ENCODE measurements at regions not wholly inside any gene's neighbourhood (a gene's known extent, or its start where the extent isn't known, plus 50 kb on each side); places are given as distances from the start of the nearest gene placed in this dataset.
"Not testable (repeated sequence)": the region's sequence is repeated elsewhere in the genome, so short reads cannot be mapped to it uniquely, and the experiment has no call there.

DNA sequence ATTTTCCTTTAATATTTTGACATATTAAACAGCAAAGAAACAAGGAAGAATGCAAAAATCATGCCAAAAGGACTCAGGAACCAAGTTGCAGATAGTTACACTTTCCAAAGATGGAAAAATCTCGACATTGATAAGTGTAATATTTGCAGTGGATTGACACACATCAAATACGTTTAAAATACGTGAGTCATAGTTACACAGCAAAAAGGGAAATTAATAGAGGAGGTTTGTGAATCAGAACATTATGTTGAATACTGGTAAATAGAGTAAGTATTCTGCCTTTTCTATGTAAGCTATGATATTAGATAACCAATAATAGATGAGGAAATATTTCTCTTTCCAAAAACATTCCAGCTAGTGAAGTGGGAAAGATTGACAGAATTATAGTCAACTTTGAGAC lies 1761.3 kb upstream of the IGFBP7 start:
- DNase-seq (ENCODE audit: low read depth, low spot score), result no peak

DNA sequence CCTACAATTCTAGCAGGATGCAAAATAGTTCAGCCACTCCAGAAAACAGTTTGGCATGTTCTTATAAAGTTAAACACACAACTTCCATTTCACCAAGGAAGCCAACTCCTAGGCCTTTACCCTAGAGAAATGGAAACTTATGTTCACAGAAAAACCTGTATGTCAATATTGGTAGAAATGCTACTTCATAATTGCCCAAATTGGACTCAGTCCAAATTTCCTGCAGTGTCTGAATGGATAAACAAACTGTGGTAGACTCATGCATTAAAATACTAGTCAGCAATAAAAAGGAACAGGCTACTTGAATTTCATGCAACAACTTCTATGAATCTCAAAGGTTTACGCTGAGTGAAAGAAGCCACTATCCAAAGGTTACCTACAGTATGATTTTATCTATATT lies 1738.8 kb upstream of the IGFBP7 start:
- no peak for DNase-seq (ENCODE audit: low read depth, low spot score)

DNA sequence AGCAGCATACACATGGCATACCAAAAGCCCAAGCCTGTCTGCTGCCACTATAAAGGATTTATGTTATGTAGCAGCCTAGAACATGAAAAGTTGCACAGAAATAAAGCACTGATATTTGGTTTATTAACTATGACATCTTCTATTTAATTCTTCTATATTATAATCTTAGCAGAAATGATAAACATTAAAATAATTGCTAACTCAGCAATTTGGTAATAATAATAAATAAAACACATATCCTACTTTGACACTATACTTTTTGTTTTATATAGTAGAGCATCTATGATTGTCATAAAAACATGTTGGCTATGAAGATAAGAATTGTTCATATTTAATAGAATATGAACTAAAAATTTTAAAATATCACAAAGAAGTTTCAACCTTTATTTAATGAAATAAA lies 1733.3 kb upstream of the IGFBP7 start:
- DNase-seq (ENCODE audit: low read depth, low spot score), result no peak

DNA sequence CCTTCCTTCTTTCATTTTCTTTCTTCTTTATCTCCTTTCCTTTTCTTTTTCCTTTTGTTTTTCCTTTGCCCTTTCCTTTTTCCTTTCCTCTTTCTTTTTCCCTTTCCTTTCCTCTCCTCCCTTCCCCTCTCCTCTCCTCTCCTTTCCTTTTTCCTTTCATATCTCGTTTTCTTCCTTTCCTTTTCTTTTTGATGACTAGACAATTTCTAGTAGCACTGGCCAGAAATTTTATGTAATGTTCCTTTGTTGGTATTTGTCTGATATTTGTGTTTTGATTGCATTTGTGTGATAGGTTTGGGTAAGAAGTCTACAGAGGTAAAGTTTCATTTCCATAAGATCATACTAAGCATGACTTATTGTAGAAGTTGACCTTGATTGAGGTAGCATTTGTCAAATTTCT lies 1722.9 kb upstream of the IGFBP7 start:
- no peak for DNase-seq (ENCODE audit: low read depth, low spot score)

DNA sequence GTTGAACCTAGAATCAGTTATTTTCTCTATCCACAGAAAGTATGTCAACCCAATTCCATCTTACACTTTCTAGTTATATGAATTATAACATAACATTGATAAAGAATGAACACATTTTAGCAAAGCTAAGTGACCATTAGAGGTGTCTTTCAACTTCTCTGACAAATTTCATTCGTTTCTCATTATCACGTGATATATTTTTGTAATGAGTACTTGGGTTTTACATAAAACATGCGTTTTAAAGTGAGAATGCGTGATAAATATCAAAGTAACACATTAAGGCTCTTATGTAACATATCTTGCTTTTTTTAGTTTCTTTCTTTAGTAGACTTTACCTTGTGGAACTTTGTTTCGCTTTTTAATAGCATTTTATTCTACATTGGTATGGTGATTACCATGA lies 1715.1 kb upstream of the IGFBP7 start:
- no peak for DNase-seq (ENCODE audit: low read depth, low spot score)

DNA sequence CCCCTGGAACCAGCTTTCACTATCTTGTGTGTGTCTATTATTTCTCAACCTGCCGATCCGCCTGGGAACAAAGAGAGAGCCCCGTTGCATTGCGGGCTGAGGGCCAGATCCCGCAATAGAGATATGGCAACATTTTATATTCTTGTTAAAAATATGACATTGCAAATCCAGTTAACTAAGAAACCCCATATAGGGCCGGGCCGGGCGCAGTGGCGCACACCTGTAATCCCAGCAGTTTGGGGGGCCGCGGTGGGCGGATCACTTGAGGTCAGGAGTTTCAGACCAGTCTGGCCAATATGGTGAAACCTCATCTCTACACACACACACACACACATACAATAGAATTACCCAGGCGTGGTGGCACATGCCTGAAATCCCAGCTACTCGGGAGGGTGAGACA lies 1708.4 kb upstream of the IGFBP7 start:
- DNase-seq (ENCODE audit: low read depth, low spot score), result not testable (repeated sequence)

DNA sequence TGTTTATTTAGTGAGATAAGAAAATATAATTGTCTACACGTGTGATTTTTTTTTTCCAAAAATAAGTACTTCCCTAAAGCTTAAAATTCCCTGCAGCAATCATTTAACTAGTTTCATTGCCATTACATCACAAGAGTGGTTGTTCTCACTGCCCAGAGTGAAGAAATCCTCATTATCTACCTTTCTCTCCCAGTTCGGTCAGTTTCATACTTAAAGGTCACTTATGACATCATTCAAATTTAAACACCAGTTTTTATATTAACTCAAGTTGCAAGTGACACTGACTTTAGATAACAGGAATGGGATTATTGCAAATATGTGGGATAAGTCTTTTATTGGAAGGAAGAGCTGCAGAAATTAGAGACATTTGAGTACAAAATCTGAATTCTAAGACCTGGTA lies 1699.8 kb upstream of the IGFBP7 start:
- no peak for DNase-seq (ENCODE audit: low read depth, low spot score)

DNA sequence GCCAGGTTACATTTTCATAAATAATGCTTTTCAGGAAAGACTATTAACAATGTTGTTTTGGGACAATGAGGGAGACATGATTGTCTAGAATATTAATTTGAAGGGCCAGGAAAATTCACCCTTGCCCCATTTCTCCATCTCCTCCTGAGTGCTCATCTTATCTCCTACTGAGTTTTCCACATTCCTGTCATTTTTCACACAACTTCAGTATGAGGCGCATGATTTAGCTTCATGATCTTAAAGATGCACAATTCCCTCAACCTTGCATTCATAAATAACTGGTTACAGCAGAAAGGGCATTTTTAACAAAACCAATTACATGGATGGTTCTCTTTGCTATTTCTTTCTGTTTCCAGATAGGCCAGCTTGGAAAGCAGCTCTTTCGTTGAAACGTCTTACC lies 1699.2 kb upstream of the IGFBP7 start:
- DNase-seq (ENCODE audit: low read depth, low spot score), result no peak

DNA sequence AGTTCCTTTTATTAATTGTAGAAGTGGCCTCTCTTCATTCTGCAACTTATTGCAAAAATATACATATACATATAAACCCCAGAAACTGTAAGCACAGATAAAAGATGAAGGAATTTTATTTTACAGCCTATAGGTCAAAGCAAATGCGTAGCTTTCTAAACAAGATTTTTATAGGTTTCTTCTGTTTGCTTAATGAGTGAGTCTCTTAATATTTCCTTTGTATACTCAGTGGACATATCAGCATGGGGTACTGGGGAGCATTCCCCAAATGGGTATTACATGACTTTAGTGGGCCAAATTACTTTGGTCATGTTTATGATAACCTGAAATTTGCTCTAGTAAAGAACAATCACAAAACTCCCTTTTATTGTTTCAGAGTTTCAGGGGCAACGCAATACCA lies 1698.6 kb upstream of the IGFBP7 start:
- DNase-seq (ENCODE audit: low read depth, low spot score), result no peak

DNA sequence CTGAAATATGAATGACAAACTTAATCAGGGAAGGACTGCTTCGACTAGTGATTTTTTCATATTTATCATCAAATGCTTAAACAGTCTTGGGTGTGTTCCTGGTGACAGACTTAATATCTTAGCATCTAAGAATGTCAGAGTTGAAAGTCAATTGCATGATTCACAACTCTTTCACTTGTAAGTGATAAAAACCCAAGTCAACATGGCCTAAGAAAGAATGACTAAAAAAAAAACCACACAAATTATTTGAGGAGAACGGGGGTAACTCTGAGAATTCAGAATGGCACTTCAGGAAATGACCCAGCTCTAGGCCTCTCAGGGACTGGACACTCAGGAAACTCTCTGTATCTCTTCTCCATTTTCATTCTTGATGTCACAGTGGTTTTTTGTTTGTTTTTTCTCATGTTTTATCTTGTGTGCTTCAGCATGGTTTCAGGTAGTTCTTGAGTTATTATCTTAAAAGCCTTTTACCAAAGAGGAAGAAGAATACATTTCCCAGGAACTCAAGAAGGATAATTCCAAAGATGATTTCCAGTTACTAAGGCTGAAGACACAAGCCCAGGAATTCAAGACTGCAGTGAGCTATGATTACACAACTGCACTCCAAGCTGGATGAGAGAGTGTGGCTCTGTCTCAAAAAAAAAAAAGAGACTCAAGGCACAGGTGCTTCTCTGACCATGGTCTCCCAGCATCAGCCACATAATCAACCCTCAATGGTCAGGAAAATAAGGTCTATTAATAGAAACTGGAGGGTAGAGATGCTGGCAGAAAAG lies 1697.8 kb upstream of the IGFBP7 start:
- no peak for DNase-seq (ENCODE audit: low read depth, low spot score)

DNA sequence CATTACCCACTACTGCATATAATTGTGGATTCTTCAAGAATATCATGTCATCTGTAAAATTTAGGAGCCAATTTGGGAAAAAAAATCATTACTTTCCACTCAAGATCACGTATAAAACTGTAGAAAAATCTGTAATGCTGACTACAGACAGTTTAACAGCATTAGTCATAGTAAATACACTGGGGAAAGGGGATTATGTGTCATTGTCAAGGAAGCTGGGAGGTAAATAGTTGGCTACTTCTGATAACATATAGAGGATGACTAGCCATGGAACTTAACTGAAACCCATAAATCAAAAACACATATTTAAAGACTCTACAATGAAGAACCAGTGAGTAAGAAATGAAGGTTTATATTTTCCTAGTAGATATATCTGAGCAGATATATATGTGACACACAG lies 1666.4 kb upstream of the IGFBP7 start:
- no peak for DNase-seq (ENCODE audit: low read depth, low spot score)

DNA sequence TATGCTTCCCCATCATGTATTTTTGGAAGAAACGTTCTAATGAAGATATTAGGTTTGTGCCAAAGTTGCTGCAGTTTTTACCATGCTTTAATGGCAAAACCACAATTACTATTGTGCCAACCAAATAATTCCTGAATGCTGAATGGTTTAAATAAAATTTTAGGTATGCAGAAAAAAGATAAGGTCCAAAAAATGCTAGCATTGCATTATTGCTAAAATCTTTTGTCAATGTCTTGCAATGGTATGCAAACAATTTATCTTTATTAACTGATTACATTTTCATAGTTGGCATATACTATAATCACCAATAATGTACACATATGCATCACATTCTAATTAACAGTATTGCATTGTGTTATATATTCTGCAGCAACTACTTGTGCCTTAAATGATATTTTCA lies 1657.4 kb upstream of the IGFBP7 start:
- DNase-seq (ENCODE audit: low read depth, low spot score), result no peak

DNA sequence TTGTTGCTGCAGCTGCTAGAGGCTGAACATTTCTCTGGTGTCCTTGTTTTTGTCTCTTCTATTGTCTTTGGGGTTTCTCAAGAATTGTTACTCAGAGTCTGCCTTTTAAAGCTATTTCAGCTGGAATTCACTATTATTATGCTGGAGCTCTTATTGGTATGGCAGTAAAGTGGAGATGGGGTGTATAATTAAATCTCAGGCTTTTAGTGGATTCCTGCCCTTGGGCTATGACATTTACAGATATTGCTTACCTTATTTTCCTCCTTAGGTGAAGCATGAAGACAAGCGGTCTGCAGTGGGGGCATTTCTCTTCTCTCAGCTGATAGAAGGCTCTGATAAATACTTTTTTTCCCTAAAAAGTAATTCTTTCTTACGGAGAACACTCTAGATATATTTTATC lies 1656.6 kb upstream of the IGFBP7 start:
- DNase-seq (ENCODE audit: low read depth, low spot score), result no peak

DNA sequence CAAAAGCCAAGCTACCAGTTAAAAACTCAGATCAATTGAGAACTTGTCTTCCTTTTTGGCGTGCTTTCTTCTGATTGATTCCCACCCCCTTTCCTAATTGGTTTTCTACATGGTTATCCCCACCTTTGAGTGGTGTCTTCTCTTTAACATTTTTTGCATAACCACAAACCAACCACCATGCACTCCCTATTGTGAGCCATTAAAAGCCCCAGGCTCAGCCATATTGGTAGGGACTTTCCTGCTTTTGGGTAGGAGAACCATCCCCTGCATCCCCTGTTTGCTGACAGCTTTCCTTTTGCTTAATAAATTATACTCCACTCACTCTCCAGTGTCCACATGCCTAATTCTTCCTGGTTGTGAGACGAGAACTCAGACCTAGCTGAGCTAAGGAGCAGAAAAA lies 1651.4 kb upstream of the IGFBP7 start:
- DNase-seq (ENCODE audit: low read depth, low spot score), result no peak

DNA sequence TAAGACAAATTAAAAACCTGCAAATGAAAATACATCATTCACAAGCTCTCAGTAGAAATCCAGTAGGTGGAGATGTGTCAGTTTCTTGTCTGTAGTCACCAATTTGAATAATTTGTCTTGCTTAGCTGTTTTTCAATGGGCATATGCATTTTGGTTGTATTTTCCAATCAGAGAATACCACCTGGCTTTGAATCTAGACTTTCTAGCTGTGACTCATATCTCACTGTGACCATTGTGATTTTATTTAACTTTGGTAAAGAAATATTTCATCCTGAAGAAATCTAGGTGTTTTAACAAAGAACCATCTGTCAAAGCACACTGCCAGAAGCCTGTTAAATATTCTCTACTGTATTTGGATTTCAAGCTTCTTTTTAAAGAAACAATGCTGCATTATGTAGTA lies 1650.6 kb upstream of the IGFBP7 start:
- DNase-seq (ENCODE audit: low read depth, low spot score), result no peak

DNA sequence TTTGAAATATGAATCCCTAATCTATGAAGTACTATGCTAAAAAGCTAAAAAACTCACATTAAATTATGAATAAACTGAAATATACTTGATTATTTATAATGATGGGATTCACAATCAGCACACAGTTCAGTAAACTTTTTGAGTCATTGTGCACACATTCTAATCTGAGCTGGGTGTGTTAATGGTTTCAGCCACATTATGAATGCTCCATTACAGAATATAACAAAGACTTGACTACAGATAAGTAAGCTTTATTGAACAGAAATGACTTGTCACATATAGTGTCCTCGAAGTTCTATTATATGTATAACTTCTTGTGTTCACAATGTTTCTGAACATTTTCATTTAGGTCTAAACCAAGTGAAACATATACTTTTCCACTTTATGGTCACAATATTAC lies 1649.9 kb upstream of the IGFBP7 start:
- DNase-seq (ENCODE audit: low read depth, low spot score), result no peak

DNA sequence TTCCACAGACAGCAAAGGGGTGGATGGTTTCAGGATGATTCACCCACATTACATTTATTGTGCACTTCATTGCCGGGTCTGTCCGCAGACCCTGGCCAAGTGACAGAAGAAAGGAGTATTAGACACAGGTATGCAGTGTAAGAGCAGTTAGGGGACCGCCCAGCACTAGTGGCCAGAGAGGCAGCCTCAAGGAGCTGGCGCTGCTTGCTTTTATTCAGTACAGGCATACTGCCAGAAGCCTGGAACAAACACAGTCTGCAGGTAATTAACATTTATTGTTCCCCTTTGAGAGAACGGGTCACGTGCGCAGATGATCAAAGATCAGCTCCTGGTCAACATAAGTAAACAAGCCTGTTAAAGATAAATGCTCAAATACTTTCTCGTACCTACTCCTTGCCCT lies 1639.0 kb upstream of the IGFBP7 start:
- no peak for DNase-seq (ENCODE audit: low read depth, low spot score)

DNA sequence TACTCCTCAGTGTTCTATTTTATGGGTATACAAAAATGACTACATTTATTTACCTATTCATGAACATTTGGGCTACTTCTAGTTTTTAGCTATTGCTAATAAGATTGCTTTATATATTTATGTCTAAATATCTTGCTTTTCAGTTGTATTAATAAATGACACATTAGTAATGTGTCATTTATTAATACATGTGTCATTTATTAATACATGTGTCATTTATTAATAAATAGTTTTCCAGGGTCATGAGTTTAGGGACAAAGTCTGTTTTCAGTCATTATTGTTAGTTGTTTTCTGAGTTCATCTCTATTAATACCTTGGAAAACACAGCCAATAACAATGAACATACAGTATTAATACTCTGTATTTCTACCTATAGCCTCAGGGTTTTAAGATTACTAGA lies 1630.7 kb upstream of the IGFBP7 start:
- DNase-seq (ENCODE audit: low read depth, low spot score), result no peak

DNA sequence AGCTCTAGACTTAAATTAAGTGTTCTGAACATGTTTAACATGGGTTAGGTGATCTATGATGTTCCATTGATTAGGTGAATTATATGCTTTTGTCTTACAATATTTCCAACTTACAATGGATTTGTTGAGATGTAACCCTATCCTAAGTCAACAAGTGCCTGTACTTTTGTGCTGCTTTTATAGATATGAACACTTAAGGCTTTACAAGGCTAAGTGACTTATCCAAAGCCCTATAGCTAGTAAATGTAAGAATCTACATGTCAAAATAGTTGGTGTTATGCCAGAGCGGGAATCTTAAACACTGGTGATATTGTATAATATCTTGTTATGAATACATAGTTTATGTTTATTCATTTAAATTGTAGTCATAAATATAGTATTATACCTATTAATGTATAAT lies 1629.1 kb upstream of the IGFBP7 start:
- DNase-seq (ENCODE audit: low read depth, low spot score), result no peak

DNA sequence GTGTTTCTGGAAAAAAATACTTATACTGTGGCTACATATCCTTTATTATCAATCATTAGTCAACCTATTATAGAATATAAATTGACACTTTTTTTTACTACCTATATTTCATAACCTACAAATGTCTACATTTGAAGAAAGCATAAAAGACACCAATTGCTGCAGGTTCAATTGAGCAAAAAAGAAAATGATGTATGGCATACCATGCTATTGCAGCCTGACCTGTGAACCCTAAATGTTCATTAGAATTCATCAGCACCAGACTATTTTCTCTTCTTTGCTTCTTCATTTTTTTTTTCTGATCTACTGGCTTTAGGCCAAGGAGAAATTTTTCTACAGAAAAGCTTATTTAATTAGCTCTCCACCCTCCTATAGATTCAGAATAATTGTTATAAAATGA lies 1628.2 kb upstream of the IGFBP7 start:
- no peak for DNase-seq (ENCODE audit: low read depth, low spot score)

DNA sequence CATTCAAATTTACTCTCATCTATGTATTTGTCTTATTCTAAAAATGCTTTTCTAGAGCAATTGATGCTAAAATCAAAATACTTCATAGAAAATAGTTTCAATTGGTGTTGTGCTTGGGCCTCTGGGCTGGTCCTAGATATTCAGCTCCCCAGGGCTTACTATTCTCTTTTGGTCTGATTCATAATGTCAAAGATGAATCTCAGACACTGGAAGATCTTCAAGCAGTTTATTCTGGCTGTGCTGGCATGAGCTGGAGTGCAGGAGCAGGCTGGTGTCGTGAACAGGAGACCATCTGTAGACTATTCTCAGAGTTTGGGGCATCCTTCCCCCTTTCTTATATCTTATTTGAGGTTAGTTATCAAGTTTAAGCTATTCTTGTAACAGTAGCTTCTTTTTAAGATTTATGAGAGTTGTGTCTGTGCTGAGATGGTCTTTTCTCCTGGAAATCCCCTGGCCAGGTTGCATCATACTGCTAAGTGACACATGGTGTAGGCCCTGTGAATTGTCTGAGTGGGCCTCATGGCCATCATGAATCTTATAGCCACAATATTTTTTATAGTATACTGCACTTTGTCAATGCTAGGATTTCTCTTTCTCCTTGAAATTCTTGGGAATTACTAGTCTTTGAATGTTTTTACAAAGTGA lies 1624.0 kb upstream of the IGFBP7 start:
- no peak for DNase-seq (ENCODE audit: low read depth, low spot score)

DNA sequence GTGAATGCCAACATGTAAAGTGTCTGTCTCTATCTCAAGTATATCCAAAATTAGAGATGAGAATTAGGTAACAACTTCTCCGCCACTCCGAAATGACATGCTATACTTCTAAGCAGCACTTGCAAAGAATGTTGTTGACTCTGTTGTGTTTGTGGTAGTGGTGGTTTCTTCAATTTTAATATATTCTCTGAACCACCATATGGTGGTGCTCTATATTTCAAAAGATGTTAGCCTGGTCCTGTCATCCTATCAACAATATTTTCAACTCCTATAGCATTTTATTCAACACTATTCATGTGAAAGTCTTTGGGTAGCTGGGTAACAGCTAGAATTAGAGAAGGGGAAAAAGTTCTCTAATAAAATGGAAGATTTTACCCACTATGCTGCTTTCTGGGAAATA lies 1622.8 kb upstream of the IGFBP7 start:
- no peak for DNase-seq (ENCODE audit: low read depth, low spot score)

DNA sequence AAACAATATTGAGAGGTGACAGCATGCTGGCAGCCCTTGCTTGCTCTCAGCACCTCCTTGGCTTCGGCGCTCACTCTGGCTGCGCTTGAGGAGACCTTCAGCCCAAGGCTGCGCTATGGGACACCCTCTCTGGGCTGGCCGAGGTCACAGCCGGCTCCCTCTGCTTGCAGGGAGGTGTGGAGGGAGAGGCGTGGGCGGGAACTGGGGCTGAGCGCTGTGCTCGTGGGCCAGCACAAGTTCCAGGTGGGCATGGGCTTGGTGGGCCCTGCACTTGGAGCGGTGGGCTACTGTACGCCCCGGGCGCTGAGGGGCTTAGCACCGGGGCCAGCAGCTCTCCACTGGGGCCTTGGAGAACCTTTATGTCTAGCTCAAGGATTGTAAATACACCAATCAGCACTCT lies 1613.8 kb upstream of the IGFBP7 start:
- DNase-seq (ENCODE audit: low read depth, low spot score), result no peak

DNA sequence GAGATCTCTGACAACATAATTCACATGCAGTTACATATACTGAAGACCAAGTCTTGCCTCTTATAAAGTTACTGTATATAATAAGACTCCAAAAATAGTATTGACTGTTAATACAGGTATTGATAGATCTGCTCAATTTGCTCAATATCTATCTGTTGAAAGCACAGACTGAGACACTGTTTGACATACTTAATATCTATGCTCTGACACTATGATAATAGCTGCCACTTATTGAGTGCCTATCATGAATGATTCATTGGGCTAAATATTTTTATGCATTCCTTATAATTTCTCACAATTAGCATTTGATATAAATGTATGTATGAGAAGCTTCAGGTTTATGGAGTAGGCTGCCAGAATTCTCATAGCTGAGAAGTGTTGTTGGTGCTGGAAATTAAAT lies 1600.9 kb upstream of the IGFBP7 start:
- DNase-seq (ENCODE audit: low read depth, low spot score), result no peak

Data from pulmonary artery endothelial cell (primary cell).